Smooth muscle cell (in vitro differentiated cells): ENCODE measurements at regions not wholly inside any gene's neighbourhood (a gene's known extent, or its start where the extent isn't known, plus 50 kb on each side); places are given as distances from the start of the nearest gene placed in this dataset.

ENCODE experiments used
- DNase-seq: peaks from one replicate; lab custom pipeline; 2025; ENCODE audit not compliant: unreplicated experiment; lab: John Stamatoyannopoulos, UW
- H2AFZ ChIP-seq: fragments of 200-600 bp; sonication (generic); 2 replicates; pipeline ENCODE4 v1.6.0; 2016; ENCODE audit warnings: antibody characterized with exemption, low read depth, mild to moderate bottlenecking
- H3F3A ChIP-seq: fragments of 200-600 bp; sonication (generic); 2 replicates; pipeline ENCODE4 v1.6.0; 2017; ENCODE audit warnings: antibody characterized with exemption, low read depth
- H3K27ac ChIP-seq: fragments of 200-600 bp; sonication (generic); 2 replicates; pipeline ENCODE4 v1.5.1; 2016; ENCODE audit warnings: low read depth, mild to moderate bottlenecking
- H3K27me3 ChIP-seq: fragments of 200-600 bp; sonication (generic); 2 replicates; pipeline ENCODE4 v1.6.1; 2016; ENCODE audit warnings: low read depth, mild to moderate bottlenecking
- H3K36me3 ChIP-seq: fragments of 200-600 bp; sonication (generic); 2 replicates; pipeline ENCODE4 v1.5.1; 2016; ENCODE audit warnings: low read depth
- H3K4me1 ChIP-seq: fragments of 200-600 bp; sonication (generic); 2 replicates; pipeline ENCODE4 v1.5.1; 2016; ENCODE audit warnings: low read depth
- H3K4me2 ChIP-seq: fragments of 200-600 bp; sonication (generic); 2 replicates; pipeline ENCODE4 v1.6.0; 2016; ENCODE audit warnings: mild to moderate bottlenecking
- H3K4me3 ChIP-seq: fragments of 200-600 bp; sonication (generic); 2 replicates; pipeline ENCODE4 v1.5.1; 2016; ENCODE audit warnings: mild to moderate bottlenecking
- H3K79me2 ChIP-seq: fragments of 200-600 bp; sonication (generic); 2 replicates; pipeline ENCODE4 v1.6.0; 2016; ENCODE audit warnings: low read depth, mild to moderate bottlenecking
- H3K9ac ChIP-seq: fragments of 200-600 bp; sonication (generic); 2 replicates; pipeline ENCODE4 v1.6.0; 2016; ENCODE audit warnings: low read depth
- H3K9me3 ChIP-seq: fragments of 200-600 bp; sonication (generic); replicated peaks from 2 replicates; pipeline ENCODE4 v1.5.1; 2016; ENCODE audit warnings: low read depth
- H4K20me1 ChIP-seq: fragments of 200-600 bp; sonication (generic); 2 replicates; pipeline ENCODE4 v1.6.0; 2016; ENCODE audit warnings: low read depth
- WGBS: methylation state at CpG from one replicate; pipeline ENCODE4 v1.1.7; 2016; ENCODE audit warnings: low lambda C conversion rate; 5-methylcytosine and 5-hydroxymethylcytosine counted together
- TF ChIP-seq, protein P1 (sequence below): fragments of 200-600 bp; sonication (generic); IDR thresholded peaks from 2 replicates; pipeline ENCODE4 v1.5.1; 2017; ENCODE audit warnings: borderline replicate concordance, mild to moderate bottlenecking, antibody characterized with exemption; ENCODE audit not compliant: insufficient read depth, poor library complexity, severe bottlenecking

DNA sequence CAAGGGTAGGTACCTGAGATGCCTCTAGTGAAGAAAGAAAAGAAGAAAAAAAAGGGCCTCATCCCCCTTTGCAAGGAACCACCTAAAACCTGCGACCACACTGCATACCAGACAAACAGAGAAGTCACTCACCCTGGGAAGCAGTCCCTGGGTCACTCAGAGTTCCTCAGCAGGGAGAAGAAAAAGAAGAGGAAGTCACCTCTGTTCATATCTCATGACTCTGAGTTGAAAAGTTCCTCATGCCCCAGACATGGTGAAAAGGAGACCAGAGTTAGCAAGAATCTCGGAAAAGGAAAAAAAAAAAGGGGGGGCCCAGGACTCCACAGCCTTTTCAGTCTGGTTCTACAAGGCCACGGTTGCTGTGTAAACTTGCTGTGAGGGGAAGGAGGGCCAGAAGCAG lies 478.4 kb upstream of the NRXN1 start:
- no peaks in the 10 kb centered on the region for H3K9me3 ChIP-seq
- no peak overlapping the region for H3K27ac ChIP-seq
- WGBS = 86% methylated on average over 3 of the region's 3 CpGs
- H3K4me1 ChIP-seq = no peaks in the 10 kb centered on the region
- H3K36me3 ChIP-seq = no peaks in the 10 kb centered on the region
- no peak overlapping the region for H3K9ac ChIP-seq
- no peaks in the 10 kb centered on the region for H4K20me1 ChIP-seq
- no peak overlapping the region for H3K4me3 ChIP-seq
- no peak overlapping the region for H2AFZ ChIP-seq
- no peaks in the 10 kb centered on the region for H3F3A ChIP-seq
- TF ChIP-seq, protein P1, sequence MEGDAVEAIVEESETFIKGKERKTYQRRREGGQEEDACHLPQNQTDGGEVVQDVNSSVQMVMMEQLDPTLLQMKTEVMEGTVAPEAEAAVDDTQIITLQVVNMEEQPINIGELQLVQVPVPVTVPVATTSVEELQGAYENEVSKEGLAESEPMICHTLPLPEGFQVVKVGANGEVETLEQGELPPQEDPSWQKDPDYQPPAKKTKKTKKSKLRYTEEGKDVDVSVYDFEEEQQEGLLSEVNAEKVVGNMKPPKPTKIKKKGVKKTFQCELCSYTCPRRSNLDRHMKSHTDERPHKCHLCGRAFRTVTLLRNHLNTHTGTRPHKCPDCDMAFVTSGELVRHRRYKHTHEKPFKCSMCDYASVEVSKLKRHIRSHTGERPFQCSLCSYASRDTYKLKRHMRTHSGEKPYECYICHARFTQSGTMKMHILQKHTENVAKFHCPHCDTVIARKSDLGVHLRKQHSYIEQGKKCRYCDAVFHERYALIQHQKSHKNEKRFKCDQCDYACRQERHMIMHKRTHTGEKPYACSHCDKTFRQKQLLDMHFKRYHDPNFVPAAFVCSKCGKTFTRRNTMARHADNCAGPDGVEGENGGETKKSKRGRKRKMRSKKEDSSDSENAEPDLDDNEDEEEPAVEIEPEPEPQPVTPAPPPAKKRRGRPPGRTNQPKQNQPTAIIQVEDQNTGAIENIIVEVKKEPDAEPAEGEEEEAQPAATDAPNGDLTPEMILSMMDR = no peak
- DNase-seq = no peak
- no peaks in the 10 kb centered on the region for H3K27me3 ChIP-seq
- no peak overlapping the region for H3K4me2 ChIP-seq
- H3K79me2 ChIP-seq = no peaks in the 10 kb centered on the region

DNA sequence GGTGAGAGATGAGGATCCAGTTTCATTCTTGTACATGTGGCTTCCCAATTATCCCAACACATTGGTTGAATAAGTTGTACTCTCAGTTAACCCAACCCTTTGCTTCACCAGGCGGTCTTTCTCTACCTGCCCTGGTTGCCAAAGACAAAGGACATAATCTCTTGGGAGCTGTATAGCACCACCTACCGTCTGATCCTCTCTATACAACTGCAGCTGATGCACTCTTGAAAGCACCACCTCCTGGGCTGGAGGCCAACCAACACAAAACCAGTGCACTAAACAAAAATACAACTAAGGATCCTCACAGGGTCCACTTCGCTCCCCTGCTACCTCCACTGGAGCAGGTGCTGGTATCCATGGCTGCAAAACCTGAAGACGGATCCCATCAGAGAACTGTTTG lies 473.6 kb upstream of the NRXN1 start:
- Histone ChIP-seq H3F3A (no peaks in the 10 kb centered on the region), H2AFZ (no peak overlapping the region), H3K9me3 (no peaks in the 10 kb centered on the region), H3K79me2 (no peaks in the 10 kb centered on the region), H3K27me3 (no peaks in the 10 kb centered on the region), H3K4me3 (no peak overlapping the region), H3K4me1 (no peaks in the 10 kb centered on the region), H3K4me2 (no peak overlapping the region), H3K9ac (no peak overlapping the region), H4K20me1 (no peaks in the 10 kb centered on the region), H3K36me3 (no peaks in the 10 kb centered on the region), H3K27ac (no peak overlapping the region)
- TF ChIP-seq, protein P1 = no peak
- WGBS = 75% methylated on average over 4 of the region's 4 CpGs
- DNase-seq = no peak

DNA sequence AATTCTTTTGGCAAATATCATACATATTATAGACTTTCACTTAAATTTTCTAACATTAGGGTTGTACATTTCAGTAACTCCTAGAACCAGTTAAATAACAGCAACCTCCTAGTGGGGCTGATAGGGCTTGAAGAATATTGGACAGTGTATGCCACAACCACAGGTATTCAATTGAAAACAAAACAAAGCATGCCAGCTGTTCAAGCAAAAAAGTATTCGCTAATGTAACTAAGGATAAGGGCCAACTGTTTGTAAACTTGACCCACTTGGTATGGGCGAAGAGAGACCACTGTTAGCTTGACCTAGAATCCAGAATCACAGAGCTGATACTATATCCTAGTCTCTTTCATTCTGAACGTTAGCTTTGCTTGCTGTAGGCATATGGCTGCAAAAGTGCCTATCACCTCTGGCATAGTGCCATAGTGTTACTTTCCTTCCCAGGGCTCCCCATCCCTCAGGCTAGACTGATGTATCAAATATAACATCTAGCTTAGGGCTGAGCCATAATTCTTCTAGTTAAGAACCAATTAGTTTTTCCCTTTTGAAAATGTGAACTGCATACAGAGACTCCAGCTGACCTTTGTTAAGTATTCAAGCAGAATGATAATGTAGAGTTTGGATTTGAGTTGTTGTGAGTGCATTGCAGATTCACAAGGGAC lies 458.8 kb upstream of the NRXN1 start:
- 80% methylated on average over 3 of the region's 3 CpGs for WGBS
- no peak for DNase-seq
- TF ChIP-seq, protein P1 = no peak
- H3K79me2 ChIP-seq = no peaks in the 10 kb centered on the region
- H3K4me1 ChIP-seq = no peaks in the 10 kb centered on the region
- no peak overlapping the region for H2AFZ ChIP-seq
- H3K9me3 ChIP-seq = no peaks in the 10 kb centered on the region
- H4K20me1 ChIP-seq = no peaks in the 10 kb centered on the region
- H3K36me3 ChIP-seq = no peaks in the 10 kb centered on the region
- H3K4me2 ChIP-seq = no peak overlapping the region
- no peak overlapping the region for H3K27ac ChIP-seq
- H3K4me3 ChIP-seq = no peak overlapping the region
- no peaks in the 10 kb centered on the region for H3F3A ChIP-seq
- H3K27me3 ChIP-seq = no peaks in the 10 kb centered on the region
- no peak overlapping the region for H3K9ac ChIP-seq

DNA sequence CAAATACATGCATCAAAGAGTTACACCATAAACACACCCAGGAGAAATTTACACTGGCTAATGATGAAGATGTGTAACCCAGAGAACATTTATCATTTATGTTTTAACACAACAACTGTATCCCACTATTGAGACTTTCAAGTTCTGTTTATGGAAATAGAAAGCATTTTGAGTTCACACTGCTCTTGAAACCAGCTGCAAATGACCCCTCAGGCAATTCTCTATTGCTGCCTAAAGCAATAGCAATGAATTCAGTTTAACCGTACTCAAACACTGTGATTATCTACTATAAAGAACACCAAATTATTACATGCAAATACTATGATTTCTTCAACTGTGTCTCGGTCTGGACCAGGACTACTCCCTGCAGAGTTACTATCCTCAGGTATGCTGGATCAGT lies 452.7 kb upstream of the NRXN1 start:
- 92% methylated on average over 2 of the region's 2 CpGs for WGBS
- Histone ChIP-seq H3K9ac (no peak overlapping the region), H3K36me3 (no peaks in the 10 kb centered on the region)

More for the DNA sequence above, 452.7 kb upstream of the NRXN1 start:
- Histone ChIP-seq H2AFZ (no peak overlapping the region), H3K4me2 (no peak overlapping the region), H3K9me3 (no peaks in the 10 kb centered on the region), H3K79me2 (no peaks in the 10 kb centered on the region), H4K20me1 (no peaks in the 10 kb centered on the region), H3K4me3 (no peak overlapping the region), H3K27me3 (no peaks in the 10 kb centered on the region), H3F3A (no peaks in the 10 kb centered on the region), H3K4me1 (no peaks in the 10 kb centered on the region), H3K27ac (no peak overlapping the region)
- TF ChIP-seq, protein P1 = no peak
- no peak for DNase-seq
